Activated CD8-positive, alpha-beta memory T cell treated with anti-CD3 and anti-CD28 coated beads, Interleukin-2, amount 10 ng/mL, durations not matched to agents 7 days and 5 days (primary cell): ENCODE measurements at regions not wholly inside any gene's neighbourhood (a gene's known extent, or its start where the extent isn't known, plus 50 kb on each side); places are given as distances from the start of the nearest gene placed in this dataset.
A peak's percentile ranks its signal among the peaks of the same experiment; 100 is the strongest.

ENCODE experiments used
- ATAC-seq: fragments of 150-1000 bp; cut with Tn5 transposase; one replicate; pipeline ENCODE4 v1.10.0; 2021; ENCODE audit warnings: moderate library complexity
- CTCF ChIA-PET: fragments of 350-600 bp; sonication (Branson Sonifier 250); formaldehyde crosslinking; loops from one replicate; lab custom pipeline; 2021; ENCODE audit warnings: antibody characterized with exemption; lab: Charles Lee
- DNase-seq: peaks from one replicate; pipeline ENCODE4 v3.0.0-alpha.2; 2020
- H3K27ac Mint-ChIP-seq: one replicate; pipeline ENCODE4 v1.8.0; 2021; ENCODE audit warnings: mild to moderate bottlenecking, mixed read lengths
- H3K27me3 Mint-ChIP-seq: one replicate; pipeline ENCODE4 v1.8.0; 2021; ENCODE audit warnings: mixed read lengths
- H3K36me3 Mint-ChIP-seq: one replicate; pipeline ENCODE4 v1.8.0; 2021; ENCODE audit warnings: mild to moderate bottlenecking, mixed read lengths
- H3K4me1 Mint-ChIP-seq: one replicate; pipeline ENCODE4 v1.8.0; 2021; ENCODE audit warnings: mixed read lengths
- H3K4me3 Mint-ChIP-seq: one replicate; pipeline ENCODE4 v1.8.0; 2021; ENCODE audit warnings: mild to moderate bottlenecking, moderate library complexity, mixed read lengths
- H3K9me3 Mint-ChIP-seq: one replicate; pipeline ENCODE4 v1.8.0; 2022; ENCODE audit warnings: low read depth, mixed read lengths

DNA sequence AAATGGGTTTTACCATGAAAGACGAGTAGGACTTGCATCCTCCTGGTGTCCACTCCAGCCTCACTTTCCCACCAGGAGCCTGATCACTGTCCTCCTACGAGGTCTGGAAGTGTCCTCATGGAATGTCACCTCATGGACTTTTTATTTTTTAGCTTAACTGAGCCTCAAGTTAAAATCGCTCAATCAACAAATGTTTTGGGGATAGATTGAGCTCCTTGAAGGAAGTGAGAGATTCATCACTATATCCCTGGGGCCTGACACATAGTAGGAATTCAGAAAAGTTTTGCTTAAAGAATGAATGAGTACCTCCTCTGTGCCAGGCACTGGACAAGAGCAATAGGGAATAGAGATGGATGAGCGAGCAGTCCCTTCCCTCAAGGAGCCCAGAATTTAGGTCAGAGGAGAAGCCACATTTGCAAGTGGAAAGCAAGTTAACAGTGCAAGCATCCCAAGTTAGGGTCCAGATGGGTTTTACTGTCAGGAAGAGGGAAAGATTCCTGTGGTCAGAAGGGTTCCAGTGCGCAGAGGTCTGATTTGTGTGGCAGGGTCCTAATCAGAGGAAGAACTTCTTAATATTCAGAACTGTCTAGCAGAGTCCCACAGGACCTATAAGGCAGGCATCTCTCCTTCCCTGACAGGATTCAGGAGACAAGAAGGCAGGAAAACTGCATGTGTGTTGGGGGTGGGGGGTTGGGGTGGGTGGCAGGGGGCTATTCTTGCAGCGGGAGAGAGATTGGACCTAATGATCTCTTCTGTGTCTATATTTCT lies 67.0 kb downstream of the MYCN start:
- H3K4me1 Mint-ChIP-seq: no peaks in the 10 kb centered on the region
- CTCF ChIA-PET: no interaction called here
- ATAC-seq: no peak
- no peak overlapping the region for H3K27ac Mint-ChIP-seq
- H3K9me3 Mint-ChIP-seq: no peaks in the 10 kb centered on the region
- H3K36me3 Mint-ChIP-seq: no peaks in the 10 kb centered on the region
- H3K27me3 Mint-ChIP-seq: peaks cover under 1% of the 10 kb centered on the region
- H3K4me3 Mint-ChIP-seq: no peak overlapping the region
- no peak for DNase-seq

- H3K4me3 Mint-ChIP-seq: no peak overlapping the region
- no peaks in the 10 kb centered on the region for H3K4me1 Mint-ChIP-seq
- no peaks in the 10 kb centered on the region for H3K36me3 Mint-ChIP-seq
- no peaks in the 10 kb centered on the region for H3K27me3 Mint-ChIP-seq
- no peak for ATAC-seq
- CTCF ChIA-PET: no interaction called here
- H3K9me3 Mint-ChIP-seq: no peaks in the 10 kb centered on the region
- DNase-seq: no peak
- H3K27ac Mint-ChIP-seq: no peak overlapping the region
Observed at GRCh38 chr2:16006537-16007166, 66.3 kb downstream of the MYCN start.

- no peaks in the 10 kb centered on the region for H3K9me3 Mint-ChIP-seq
- CTCF ChIA-PET: no interaction called here
- H3K27me3 Mint-ChIP-seq: no peaks in the 10 kb centered on the region
- no peak overlapping the region for H3K27ac Mint-ChIP-seq
- DNase-seq: no peak
- no peaks in the 10 kb centered on the region for H3K36me3 Mint-ChIP-seq
- H3K4me3 Mint-ChIP-seq: no peak overlapping the region
- H3K4me1 Mint-ChIP-seq: no peaks in the 10 kb centered on the region
- ATAC-seq: no peak
Observed at GRCh38 chr2:16005816-16006536, 65.6 kb downstream of the MYCN start.

GRCh38 chr2:16005389-16005788 lies 65.0 kb downstream of the MYCN start:
- H3K27me3 Mint-ChIP-seq: no peaks in the 10 kb centered on the region
- no peak for DNase-seq
- no peaks in the 10 kb centered on the region for H3K36me3 Mint-ChIP-seq

DNA sequence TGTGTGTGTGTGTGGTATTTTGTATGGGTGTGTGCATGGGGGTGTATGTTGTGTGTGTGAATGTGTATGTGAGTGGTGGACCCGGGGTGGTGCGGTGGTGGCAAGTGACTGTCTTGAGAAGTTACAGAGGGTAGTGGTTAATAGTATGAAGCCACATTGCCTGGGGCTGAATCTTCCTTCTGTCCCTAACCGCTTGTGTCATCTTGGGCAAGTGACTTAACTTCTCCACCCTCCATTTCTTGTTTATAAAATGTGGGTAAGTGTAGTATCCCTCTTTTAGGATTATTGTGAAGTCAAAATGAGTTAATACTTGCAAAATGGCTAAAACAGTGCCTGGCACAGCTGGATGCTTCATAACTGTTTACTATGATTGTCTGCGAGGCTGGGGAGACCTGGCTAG lies 63.5 kb downstream of the MYCN start:
- Mint-ChIP-seq H3K9me3 (no peaks in the 10 kb centered on the region), H3K4me3 (no peak overlapping the region), H3K27me3 (no peaks in the 10 kb centered on the region), H3K4me1 (no peaks in the 10 kb centered on the region), H3K27ac (peak overlapping the region; percentile 12), H3K36me3 (no peaks in the 10 kb centered on the region)
- CTCF ChIA-PET: no interaction called here
- DNase-seq: no peak
- ATAC-seq: no peak

More at GRCh38 chr2:16005389-16005788, 65.0 kb downstream of the MYCN start:
- no peaks in the 10 kb centered on the region for H3K4me1 Mint-ChIP-seq
- no peaks in the 10 kb centered on the region for H3K9me3 Mint-ChIP-seq
- H3K27ac Mint-ChIP-seq: no peak overlapping the region
- CTCF ChIA-PET: no interaction called here
- no peak overlapping the region for H3K4me3 Mint-ChIP-seq
- ATAC-seq: no peak

DNA sequence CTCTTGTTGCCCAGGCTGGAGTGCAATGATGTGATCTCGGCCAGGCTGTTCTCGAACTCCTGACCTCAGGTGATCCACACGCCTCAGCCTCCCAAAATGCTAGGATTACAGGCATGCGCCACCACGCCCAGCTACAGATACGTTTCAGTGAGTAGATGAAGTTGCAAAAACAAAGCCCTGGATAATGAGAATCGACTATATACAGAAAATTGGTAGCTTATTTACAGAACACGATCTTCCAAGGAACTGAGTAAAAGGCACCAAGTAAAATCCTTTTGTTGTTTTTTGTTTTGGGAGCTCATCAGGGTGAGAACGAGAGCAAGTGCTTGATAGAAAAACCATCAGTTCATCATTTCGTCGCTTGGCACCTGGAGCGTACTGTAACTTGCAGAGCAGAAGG lies 62.8 kb downstream of the MYCN start:
- Mint-ChIP-seq H3K4me1 (no peaks in the 10 kb centered on the region), H3K27me3 (no peaks in the 10 kb centered on the region), H3K36me3 (no peaks in the 10 kb centered on the region), H3K4me3 (no peak overlapping the region), H3K27ac (no peak overlapping the region), H3K9me3 (no peaks in the 10 kb centered on the region)
- ATAC-seq: no peak
- DNase-seq: no peak
- CTCF ChIA-PET: no interaction called here

DNA sequence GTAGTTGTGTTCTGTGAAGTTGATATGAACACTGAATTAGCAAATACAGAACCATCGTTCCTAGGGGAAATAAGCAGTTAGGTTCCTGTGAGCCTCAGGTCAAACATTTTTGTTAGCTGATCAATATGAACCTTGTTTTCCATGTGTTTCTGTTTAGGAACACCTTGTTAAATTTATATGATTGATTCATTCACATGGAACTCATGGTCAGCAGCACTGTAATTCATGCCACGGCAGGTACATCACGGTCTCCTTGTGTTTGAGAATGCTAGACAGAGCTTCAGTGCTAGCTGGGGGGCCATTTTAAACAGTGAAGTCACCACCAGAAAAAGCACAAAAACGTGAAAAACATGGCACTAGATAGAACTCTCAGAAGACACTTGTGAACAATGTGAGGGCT lies 62.2 kb downstream of the MYCN start:
- no peaks in the 10 kb centered on the region for H3K4me1 Mint-ChIP-seq
- DNase-seq (no peak), ATAC-seq (no peak)
- CTCF ChIA-PET: no interaction called here
- H3K36me3 Mint-ChIP-seq: no peaks in the 10 kb centered on the region
- H3K27ac Mint-ChIP-seq: no peak overlapping the region
- no peaks in the 10 kb centered on the region for H3K27me3 Mint-ChIP-seq
- H3K4me3 Mint-ChIP-seq: no peak overlapping the region
- no peaks in the 10 kb centered on the region for H3K9me3 Mint-ChIP-seq

DNA sequence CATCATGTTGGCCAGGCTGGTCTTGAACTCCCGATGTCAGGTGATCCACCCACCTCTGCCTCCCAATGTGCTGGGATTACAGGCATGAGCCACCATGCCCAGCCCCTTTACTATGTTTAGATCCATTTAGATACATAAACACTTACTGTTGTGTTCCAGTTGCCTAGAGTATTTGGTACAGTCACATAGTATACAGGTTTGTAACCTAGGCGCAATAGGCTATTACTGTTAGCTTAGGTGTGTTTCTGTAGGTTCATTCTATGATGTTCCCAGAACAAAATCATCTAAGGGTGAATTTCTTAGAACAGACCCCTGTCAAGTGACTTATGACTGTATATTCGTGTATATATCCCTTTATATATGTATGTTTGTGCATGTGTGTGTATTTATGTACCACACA lies 61.8 kb downstream of the MYCN start:
- ATAC-seq (no peak), DNase-seq (no peak)
- Mint-ChIP-seq H3K9me3 (no peaks in the 10 kb centered on the region), H3K27me3 (no peaks in the 10 kb centered on the region), H3K36me3 (no peaks in the 10 kb centered on the region), H3K27ac (no peak overlapping the region), H3K4me1 (no peaks in the 10 kb centered on the region), H3K4me3 (no peak overlapping the region)
- CTCF ChIA-PET: no interaction called here

- Mint-ChIP-seq H3K4me1 (no peaks in the 10 kb centered on the region), H3K4me3 (no peak overlapping the region), H3K9me3 (no peaks in the 10 kb centered on the region), H3K27ac (no peak overlapping the region), H3K36me3 (no peaks in the 10 kb centered on the region), H3K27me3 (no peaks in the 10 kb centered on the region)
- CTCF ChIA-PET: no interaction called here
- no peak for DNase-seq
- no peak for ATAC-seq
Observed at GRCh38 chr2:16000642-16001041, 60.3 kb downstream of the MYCN start.

- CTCF ChIA-PET: no interaction called here
- H3K9me3 Mint-ChIP-seq: no peaks in the 10 kb centered on the region
- DNase-seq: no peak
- no peak for ATAC-seq
- no peak overlapping the region for H3K27ac Mint-ChIP-seq
- no peak overlapping the region for H3K4me3 Mint-ChIP-seq
- H3K4me1 Mint-ChIP-seq: no peaks in the 10 kb centered on the region
- H3K27me3 Mint-ChIP-seq: no peaks in the 10 kb centered on the region
- no peaks in the 10 kb centered on the region for H3K36me3 Mint-ChIP-seq
Observed at GRCh38 chr2:15999596-16000469, 59.5 kb downstream of the MYCN start.

- H3K9me3 Mint-ChIP-seq: no peaks in the 10 kb centered on the region
- no peaks in the 10 kb centered on the region for H3K27me3 Mint-ChIP-seq
- H3K4me1 Mint-ChIP-seq: no peaks in the 10 kb centered on the region
- DNase-seq: no peak
- no peak for ATAC-seq
- no peak overlapping the region for H3K4me3 Mint-ChIP-seq
- CTCF ChIA-PET: no interaction called here
- H3K27ac Mint-ChIP-seq: no peak overlapping the region
- no peaks in the 10 kb centered on the region for H3K36me3 Mint-ChIP-seq
Observed at GRCh38 chr2:15997728-15998280, 57.5 kb downstream of the MYCN start.

DNA sequence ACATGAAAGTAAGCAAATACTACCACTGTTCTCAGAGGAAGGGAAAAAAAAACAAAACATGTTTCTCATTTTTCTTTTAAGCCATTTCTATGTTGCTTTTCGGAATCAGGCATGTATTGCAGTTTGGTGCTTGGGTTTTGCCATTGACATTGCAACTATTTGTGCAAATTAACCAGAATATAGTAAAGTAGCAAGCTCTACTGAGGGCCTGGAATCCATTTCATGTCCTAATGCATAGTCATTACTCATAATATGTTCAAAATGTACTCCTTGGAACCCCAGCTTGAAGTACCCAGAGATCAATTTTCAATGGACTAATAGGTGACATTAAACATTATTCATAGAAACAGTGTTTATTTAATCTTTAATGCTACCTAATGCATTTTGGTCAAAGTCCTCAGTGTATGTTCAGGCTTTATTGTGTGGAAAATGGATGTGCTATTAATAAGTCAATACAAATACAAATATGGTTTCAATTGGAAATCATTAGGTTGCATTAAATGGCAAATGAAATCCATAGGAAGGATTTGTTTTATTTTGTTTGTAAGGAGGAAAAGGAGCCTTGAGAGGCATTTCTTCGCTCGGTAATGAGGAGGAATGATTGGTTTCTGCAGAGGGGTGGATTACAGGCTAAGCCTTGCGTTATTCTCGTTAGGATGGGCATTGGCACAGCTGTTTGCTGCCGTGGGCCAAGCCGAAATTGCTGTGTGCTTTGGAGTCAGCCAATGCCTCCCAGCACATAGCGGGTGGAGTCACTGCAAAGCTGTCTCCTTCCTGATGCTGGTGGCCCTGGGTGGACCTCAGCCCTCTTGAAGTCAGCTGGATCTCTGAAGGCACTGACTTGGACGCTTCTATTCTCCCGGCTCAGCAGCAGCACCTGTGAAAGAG lies 56.4 kb downstream of the MYCN start:
- Mint-ChIP-seq H3K36me3 (no peaks in the 10 kb centered on the region), H3K9me3 (no peaks in the 10 kb centered on the region), H3K4me1 (no peaks in the 10 kb centered on the region), H3K27ac (no peak overlapping the region), H3K4me3 (no peak overlapping the region), H3K27me3 (no peaks in the 10 kb centered on the region)
- CTCF ChIA-PET: no interaction called here
- DNase-seq (no peak), ATAC-seq (no peak)
